ENCODE measurements at regions not wholly inside any gene's neighbourhood (a gene's known extent, or its start where the extent isn't known, plus 50 kb on each side); places are given as distances from the start of the nearest gene placed in this dataset.

DNA sequence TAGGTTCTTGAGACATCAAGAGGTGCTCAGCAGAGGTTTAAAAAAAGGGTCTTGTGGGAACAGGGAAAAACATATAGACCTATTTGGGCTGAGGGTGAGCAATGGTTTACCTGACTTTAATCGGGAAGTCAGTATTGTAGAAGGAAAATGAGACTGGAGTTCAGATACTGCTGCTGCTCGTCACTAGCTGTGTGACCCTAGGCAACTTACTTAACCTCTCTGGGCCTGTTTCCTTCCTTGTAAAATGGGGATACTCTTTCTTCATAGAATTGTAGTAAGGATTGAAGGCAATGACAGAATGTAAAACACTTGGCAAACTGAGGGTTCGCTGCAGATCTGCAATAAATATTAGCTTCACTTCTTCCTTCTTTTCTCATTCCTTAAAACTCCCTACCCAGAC lies 327.5 kb upstream of the PROK2 start:
- no peak for DNase-seq (ENCODE audit: low spot score)

DNA sequence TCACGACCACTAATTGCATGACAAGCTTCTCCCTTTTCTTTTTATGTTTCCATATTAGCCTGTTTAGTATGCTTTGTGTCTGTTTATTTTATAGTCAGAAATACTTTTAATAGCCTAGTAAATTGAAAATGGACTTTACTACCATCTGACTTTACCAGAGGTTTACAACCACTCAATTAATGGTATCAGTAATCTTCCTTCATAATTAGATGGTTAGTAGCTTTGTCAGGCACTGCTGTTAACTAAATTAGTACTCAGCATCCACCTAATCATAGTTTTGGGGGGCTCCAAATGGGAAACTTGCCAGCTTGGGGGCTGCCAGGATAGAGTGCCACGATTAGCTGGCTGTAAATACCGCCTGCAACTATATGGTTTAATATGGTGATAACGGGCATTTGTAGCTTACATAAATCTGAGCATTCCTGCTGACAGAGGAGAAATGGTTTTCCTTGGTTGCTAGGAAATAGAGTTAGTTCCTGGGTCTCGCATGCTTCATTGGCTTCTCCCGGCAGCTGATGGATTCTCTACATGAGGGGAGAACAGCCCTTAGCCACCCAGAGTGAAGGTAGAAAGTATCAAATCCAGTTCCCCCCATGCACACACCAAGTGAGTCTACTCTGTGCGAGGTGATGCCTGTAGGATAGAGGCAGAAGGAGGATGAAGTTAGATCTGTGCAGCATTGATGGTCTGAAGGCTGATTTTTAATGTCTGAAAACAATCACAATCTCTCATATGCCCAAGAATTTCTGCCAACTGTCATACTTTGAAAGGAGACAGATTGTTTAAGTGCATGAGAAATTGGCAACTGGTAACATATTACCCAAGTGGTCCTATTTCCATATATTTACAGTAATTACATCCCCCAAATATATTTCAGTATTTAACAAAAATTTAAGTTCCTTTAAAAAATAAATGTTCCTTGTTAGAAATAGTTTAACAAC lies 326.6 kb upstream of the PROK2 start:
- no peak for DNase-seq (ENCODE audit: low spot score)

DNA sequence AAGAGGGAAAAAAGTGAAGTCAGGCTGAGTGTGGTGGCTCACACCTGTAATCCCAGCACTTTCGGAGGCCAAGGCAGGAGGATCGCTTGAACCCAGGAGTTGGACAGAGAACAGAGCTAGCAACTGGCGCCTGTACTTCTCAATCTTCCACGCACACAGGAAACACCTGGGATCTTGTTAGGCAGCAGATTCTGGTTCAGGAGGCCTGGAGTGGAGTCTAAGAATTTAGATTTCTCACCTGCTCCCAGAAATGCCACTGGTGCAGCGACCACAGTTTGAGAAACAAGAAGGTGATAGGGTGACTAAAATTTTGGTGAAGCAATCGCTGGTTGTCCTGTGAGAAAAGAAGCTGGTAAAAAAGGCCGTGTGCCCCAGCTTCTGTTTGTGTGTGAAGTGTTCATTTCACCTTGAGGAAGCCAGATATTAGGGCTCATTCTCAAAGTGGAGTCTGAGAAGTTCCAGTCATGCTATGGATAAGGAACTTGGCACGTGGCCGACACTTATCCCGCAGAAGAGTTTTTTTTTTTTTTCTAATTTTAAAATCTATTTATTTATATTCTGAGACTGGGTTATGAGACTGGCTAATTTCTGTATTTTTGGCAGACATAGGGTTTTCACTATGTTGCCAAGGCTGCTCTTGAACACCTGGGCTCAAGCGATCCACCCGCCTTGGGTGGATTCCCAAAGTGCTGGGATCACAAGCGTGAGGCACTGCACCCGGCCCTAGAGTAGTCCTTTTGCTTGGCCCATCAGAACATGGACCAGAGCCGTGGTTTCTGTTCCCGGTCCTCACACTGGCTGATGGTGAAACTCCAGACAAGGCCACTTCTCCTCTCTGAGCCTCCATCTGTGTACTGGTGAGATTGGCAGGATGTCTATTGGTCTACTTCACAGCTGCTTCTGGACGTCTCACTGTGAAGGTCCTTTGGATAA lies 324.6 kb upstream of the PROK2 start:
- no peak for DNase-seq (ENCODE audit: low spot score)

DNA sequence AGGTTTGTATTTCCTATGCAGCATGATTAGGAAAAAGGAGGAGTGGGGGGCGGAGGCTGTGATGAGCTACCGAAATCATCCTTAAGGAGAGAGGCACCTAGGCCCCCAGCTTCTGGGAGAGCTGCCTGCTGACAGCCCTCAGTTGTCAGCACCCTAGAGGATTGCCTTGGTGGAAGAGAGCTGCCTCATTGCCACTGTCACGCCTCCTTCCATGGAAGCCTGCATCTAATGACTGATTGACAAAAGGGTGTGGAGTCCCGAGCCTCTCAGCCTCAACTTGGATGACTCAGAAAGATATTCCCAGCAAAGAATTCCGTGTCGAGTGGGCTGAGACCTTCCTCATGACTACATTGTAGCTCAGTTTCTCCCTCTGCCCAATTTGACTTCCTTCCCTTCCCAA lies 320.4 kb upstream of the PROK2 start:
- DNase-seq (ENCODE audit: low spot score): no peak

DNA sequence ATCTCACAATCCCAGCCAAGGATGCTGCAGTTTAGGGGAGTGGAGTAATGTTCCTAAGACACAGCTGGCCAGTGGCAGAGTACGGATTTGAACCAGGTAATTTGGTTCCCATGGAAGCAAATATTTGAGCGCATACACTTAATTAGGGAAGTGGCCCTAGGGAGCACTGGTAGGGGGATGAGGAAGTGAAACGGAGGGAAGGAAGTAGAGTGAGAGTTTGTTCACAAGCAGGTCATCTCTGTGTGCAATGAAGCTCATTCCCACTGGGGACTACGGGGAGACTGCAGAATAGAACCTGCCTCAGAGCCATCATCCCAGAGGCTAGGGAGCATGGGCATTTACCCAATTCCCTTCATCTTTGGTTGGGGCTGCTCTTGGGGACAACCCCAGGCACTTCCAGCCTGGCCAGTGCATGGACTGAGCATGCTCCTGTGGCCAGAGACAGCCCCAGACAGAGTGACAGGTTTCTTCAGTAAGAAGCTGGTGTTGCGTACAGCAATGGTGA lies 317.2 kb upstream of the PROK2 start:
- no peak for DNase-seq (ENCODE audit: low spot score)

DNA sequence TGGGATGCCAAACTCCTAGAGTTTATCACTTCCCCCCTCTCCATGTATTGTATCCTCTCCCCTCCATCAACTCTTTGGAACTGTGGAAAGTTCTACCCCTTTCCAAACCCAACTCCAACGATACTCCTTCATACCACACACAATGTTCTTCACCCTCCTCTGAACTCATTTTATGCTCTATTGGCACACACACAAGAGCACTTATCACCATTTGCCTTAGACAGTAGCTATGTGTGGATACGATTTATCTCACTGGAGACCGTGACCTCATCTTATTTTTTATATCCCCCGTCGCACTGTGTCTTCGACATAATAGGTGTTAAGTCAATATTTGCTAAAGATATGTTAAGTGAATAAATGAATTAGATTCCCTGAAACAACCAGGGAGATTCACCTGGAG lies 316.5 kb upstream of the PROK2 start:
- DNase-seq (ENCODE audit: low spot score): no peak

DNA sequence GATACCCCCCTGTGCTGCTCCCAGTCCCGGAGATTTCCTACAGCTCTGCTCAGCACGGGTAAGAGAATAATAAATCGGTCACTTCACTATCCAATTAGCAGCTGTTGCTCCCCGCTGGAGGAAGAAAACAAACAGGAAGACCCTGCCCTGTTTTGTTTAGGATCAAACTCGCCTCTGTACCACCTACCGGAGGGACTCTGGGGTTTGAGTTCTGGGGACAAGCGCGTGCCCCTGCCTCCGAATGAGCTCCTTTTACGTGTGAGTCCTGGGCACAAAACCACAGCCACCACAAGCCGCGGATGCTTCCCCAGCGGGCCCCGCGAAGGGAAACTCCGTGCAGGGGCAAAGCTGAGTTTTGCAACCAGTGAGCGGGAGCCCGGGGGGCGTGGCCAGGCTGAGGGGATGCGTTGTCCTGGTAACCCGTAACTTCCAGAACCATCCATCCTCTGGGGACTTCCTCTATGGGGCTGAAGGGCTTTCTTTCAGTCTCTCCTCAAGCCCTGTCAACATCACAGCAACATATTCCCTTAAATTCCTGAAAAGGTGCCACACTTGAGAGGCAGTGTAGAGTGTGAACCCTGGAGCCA lies 315.7 kb upstream of the PROK2 start:
- peak; percentile 18 for DNase-seq (ENCODE audit: low spot score)

DNA sequence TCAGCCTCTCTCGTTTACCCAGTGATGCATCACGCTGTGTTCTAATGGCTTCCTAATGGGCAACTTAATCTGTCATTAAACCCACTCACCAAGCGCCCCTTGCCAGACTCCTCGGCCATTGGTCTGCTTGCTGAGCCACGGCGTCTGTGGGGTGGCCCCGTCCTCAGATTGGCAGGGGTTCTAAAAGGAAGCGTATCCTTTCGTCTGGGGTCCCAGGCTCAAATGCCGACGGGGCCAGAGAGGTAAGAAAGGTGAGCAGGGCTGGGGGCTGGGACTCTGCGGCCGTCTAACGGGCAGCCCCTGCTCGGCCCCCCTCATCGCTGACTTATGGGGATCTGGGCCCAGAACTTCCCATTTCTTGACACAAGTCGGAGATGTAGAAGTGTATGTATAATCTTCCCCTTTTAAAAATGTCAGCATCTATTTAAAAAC lies 315.1 kb upstream of the PROK2 start:
- DNase-seq (ENCODE audit: low spot score): no peak

DNA sequence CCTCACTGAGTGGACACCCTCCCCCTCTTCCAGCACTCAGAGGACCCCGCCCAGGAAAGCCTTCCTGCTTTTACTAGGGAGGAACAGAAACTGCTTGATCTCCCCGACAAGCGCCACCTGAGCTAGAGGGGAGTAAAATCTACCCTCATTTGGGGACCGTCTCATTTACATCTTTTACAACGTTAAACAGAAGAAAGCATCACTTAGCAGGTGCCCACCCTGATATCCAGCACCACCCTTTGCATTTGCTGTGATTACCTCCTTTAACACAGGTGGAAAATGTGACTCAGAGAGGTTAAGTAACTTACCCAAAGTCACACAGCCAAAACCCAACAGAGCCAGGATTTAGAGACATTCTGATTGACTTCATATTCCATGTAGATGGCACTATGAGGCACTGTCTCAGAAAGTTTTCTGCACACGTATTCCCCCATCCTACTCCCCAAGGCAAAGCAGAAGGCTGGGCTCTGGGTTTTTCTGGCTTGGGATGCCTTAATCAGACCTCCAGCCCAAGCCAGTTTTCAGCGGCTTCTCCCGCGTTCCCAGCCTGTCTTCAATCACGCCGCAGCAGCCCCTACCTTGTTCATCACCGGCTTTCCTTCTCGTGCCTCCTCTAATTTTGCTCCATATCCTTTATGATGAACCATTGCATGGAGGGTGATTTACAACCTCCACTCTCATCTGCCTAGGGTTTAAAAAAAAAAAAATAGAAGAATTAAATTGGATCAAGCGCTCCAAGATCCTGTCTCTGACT lies 314.6 kb upstream of the PROK2 start:
- no peak for DNase-seq (ENCODE audit: low spot score)

DNA sequence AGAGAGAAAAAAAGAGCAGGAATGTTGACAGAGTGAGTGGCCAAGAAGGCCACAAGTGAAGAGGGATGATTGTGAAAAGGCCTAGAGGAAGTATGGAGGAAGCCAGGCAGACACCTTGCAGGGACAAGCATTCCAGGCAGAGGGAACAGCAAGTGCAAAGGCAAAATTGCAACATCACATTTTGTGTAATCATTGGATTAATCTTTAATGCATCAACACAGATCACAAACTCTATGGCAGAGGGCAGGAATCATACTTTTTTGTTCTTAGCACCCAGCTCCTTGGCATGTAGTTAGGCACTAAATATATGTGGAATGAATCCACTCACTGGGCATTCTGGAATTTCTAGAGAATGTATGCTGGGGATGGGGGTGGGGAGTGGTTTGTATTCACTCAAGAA lies 312.1 kb upstream of the PROK2 start:
- DNase-seq (ENCODE audit: low spot score): no peak

DNA sequence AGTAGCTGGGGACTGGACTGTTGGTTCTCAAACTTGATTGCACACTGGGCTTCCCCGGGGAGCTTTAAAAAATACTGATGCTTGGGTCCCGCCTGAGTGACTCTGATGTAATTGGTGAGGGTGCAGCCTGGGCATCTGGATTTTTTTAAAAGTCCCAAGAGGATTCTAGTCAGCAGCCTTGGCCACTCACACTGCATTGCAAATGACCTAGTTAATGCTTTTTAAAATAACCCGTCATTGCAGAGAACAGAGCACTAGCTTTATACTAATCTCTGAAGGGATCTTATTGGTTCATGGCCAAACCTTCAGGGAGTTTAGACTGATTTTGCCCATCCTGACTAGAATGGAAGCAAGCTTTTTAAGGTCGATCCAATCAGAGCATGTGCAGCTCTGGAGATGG lies 310.6 kb upstream of the PROK2 start:
- DNase-seq (ENCODE audit: low spot score): no peak

DNA sequence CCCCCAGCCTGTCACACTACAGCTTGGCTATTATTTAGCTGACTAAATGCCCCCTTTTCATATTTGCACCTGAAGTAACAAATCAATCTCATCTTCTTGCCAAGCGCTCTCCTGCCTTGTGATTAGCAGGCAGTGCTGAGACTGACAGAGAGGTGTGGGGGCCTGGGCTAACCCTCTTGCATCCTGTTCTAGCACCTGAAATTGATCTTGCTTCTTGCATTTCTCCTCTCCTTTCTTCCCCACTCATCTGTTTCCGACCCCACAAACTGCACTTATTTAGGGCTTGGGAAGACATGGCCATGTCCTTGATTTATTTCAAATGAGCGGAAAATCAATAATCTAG lies 309.0 kb upstream of the PROK2 start:
- no peak for DNase-seq (ENCODE audit: low spot score)

DNA sequence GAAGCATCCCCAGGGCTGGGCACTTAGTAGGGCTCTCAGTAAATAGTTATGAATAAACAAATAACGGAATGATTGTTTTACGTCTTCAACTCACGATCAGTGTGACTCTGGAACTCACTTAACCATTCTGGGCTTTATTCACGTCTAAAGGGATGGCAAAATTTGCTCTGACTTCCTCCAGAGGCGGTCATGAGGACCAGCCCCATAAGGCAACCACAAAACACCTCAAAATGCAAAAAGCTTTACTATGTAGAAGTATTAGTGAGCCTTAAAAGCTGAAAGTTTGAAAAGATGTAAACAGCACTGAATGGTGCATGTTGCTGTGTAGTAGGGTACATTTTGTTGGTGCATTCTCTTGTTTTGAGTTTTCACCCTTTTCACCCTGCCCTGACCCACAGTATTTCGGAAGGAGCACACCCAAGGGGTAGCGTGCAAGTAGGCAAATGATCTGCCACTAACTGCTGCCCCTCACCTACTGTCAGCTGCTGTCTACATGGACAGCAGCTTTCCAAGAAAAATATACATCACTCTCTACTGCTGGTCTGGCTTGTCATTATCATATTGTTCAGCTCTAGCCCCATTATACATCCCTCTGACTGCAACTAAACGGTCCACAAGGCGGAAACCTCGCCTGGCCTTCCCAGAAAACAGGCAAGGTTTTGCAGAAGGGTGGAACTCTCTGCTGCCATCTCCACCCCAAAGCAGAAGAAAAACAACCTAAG lies 308.5 kb upstream of the PROK2 start:
- DNase-seq (ENCODE audit: low spot score): no peak

DNA sequence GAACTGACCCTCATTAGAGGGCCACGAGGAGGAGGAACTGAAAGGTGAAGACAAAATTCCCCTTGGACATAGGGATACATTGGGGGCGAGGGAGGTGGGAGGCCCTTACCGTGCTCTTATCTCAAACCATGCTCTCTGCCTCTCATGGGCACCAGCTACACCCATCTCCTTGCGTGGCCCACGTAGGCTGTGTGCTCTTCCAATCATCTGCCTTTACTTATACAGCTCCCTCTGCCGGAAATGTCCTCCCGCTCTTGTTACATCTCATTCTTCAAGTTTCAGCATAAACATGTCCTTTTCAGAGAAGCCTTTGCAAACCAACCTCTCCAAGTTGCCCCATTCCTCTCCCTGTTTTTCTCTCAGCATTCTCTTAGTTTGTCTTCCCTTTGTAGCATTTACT lies 307.8 kb upstream of the PROK2 start:
- DNase-seq (ENCODE audit: low spot score): no peak

DNA sequence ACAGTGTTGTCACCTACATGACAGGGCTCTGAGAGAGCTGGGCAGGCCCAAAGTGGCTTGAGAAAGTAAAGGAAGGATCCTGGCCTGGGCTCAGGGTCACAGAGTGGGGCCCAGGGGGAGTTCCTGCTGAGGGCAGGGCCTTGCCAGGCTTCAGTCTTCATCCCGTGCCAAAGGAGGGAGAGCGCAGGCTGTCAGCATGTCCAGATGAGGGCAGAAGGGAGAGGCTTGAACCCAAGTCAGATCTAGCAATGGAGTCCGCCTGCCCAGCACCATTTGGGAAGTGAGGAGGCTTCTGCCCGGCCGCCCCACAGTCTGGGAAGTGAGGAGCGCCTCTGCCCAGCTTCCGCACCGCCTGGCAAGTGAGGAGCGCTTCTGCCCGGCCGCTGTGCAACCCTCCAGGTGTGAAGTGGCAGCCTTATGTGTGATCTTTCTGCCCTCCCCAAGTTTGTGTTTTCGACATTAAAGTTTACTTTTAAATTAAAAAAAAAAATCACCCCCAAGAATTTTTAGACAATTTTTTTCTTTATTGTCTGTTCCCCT lies 303.6 kb upstream of the PROK2 start:
- no peak for DNase-seq (ENCODE audit: low spot score)

DNA sequence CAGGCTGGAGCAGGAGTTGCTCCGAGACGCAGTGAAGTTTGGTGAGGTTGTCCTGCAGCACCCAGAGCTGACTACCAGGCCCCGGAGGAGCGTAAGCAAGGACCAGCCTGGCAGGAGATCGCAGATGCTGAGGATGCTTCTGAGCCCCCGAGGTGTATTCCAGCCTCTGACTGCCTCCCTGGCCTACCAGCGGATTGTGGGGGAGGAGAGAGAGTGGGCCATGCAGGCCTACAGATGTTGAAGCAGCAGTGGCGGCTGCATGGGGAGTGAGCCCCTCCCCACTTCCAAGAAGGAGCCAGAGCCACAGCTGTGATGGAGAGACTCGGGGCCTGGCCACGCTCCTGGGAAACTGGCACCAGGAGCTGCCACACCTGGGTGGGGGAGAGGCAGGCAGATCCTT lies 302.5 kb upstream of the PROK2 start:
- DNase-seq (ENCODE audit: low spot score): no peak

DNA sequence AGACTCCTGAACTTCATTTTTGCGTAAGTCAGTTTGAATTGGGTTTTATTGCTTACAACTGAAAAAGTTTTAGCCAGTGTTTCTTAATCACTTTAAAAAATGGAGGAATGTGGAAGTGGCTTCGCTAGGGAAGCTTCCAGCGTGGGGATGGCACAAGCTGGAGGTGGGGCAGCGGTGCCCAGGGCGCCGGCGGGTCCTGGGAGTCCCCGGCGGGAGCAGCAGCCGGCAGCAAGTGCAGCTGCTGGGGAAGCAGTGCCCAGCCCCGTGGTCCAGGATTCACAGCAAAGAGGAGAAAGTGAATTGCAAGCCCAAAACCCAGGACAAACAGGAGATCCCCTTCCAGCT lies 301.8 kb upstream of the PROK2 start:
- DNase-seq (ENCODE audit: low spot score): no peak

DNA sequence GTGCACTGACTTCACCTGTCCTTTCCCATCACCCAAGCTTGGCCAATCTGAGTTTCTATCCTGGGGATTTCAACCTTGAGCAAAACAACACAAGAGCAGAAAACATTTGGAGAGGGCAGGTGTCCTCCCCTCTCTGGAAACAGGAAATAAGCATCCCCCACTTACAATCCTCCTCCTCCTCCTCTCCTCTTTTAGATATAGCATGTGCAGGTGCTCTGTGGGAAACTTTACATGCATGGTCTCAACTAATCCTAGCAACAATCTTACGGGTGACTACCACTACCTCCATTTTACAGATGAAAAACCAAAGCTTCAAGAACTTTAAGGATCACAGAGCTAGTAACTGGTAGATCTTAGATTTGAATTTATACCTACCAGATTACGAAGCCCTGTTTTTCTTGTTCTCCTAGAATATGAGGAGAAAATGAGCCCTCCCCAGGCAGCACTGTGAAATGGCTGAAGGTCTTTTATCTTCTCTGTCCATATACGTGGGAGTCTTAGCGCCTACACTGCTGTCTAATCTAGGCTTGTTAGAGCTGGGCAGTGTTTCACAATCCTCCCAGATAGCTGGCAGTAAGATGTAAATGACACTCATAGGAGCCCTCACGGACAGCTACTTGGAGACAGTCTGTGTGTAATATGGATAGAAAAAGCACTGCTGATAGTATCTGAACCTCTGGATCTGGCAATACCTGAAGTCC lies 301.2 kb upstream of the PROK2 start:
- DNase-seq (ENCODE audit: low spot score): peak; percentile 22

DNA sequence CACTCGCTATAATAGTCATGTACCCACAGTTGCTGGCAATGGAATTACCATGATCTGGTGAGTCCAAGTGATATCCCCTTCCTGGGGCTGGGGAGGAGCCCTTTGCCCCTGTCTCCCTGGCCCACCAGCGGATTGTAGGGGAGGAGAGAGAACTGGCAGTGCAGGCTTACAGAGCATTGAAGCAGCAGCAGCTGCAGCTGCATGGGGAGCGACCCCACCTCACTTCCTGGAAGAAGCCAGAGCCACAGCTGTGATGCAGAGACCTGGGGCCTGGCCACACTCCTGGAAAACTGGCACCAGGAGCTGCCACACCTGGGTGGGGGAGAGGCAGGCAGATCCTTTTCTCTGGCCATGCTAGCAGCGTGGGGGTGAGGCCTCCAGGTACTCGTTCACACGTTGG lies 300.1 kb upstream of the PROK2 start:
- no peak for DNase-seq (ENCODE audit: low spot score)

DNA sequence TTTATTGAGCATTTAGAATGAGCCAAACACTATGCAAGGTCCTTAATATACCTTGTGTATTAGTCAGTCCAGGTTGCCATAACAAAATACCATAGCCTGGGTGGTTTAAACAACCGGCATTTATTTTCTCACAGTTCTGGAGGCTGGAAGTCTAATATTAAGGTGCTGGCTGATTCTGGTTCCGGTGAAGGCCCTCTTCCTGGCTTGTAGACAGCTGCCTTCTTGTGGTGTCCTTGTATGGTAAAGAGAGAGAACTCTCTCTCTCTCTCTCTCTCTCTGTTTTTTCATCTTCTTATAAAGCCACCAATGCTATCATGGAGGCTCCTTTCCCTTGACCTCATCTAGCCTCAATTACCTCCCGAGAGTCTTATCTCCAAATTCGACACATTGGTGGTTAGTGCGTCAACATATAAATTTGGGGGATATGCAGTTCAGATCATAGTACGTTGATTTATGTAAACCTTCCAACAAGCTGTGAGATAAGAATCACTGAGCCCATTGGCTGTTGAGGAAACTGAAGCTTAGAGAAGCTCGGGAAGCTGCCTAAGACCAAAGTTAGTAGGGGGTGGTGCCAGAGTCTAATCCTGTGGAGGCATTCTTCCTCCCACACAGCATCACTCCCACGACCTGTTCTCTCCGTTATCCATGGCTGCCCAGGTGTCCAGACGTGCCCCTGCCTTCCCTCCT lies 298.0 kb upstream of the PROK2 start:
- DNase-seq (ENCODE audit: low spot score): no peak
